Peyer's patch (tissue), 4 donors: ENCODE measurements at regions not wholly inside any gene's neighbourhood (a gene's known extent, or its start where the extent isn't known, plus 50 kb on each side); places are given as distances from the start of the nearest gene placed in this dataset.

Experiments used
- POLR2A ChIP-seq, 2 donors: fragments of 450-650 bp; IDR thresholded peaks; one replicate each; pipeline ENCODE4 v1.5.1; 2017; ENCODE audit warnings: antibody characterized with exemption in 2 of 2, mild to moderate bottlenecking in 2 of 2, moderate library complexity in 2 of 2
- TF ChIP-seq, protein P1 (sequence below), 6 experiments: fragments of 450-650 bp in 4 of 6; fragments of 200-600 bp in 2 of 6; sonication (generic) in 1 of 6; IDR thresholded peaks; one replicate each; pipeline ENCODE4 v1.5.1; 2017 to 2019; ENCODE audit warnings: antibody characterized with exemption in 6 of 6, mild to moderate bottlenecking in 3 of 6, moderate library complexity in 1 of 6

- TF ChIP-seq, protein P1, sequence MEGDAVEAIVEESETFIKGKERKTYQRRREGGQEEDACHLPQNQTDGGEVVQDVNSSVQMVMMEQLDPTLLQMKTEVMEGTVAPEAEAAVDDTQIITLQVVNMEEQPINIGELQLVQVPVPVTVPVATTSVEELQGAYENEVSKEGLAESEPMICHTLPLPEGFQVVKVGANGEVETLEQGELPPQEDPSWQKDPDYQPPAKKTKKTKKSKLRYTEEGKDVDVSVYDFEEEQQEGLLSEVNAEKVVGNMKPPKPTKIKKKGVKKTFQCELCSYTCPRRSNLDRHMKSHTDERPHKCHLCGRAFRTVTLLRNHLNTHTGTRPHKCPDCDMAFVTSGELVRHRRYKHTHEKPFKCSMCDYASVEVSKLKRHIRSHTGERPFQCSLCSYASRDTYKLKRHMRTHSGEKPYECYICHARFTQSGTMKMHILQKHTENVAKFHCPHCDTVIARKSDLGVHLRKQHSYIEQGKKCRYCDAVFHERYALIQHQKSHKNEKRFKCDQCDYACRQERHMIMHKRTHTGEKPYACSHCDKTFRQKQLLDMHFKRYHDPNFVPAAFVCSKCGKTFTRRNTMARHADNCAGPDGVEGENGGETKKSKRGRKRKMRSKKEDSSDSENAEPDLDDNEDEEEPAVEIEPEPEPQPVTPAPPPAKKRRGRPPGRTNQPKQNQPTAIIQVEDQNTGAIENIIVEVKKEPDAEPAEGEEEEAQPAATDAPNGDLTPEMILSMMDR (IDR thresholded peaks at IDR 0.05): no peak
- TF ChIP-seq POLR2A (IDR thresholded peaks at IDR 0.05): no peak
These were observed 340.3 kb upstream of the RGS6 start for GRCh38 chr14:71591929-71592328.
